ENCODE measurements at regions not wholly inside any gene's neighbourhood (a gene's known extent, or its start where the extent isn't known, plus 50 kb on each side); places are given as distances from the start of the nearest gene placed in this dataset.

- TF ChIP-seq CTCF (conservative IDR thresholded peaks at IDR 0.05) (no peak), ZFX (IDR thresholded peaks at IDR 0.05) (no peak)
These were observed 683.8 kb upstream of the PABPC4L start for GRCh38 chr4:134885436-134885835.
